Osteoblast (primary cell): ENCODE measurements at regions not wholly inside any gene's neighbourhood (a gene's known extent, or its start where the extent isn't known, plus 50 kb on each side); places are given as distances from the start of the nearest gene placed in this dataset.

Experiments
- DNase-seq: peaks from one replicate; pipeline ENCODE4 v3.0.0; 2011; ENCODE audit warnings: low spot score, mixed read lengths; ENCODE audit not compliant: insufficient read length; ENCODE audit errors: missing footprints
- H2AFZ ChIP-seq: 2 replicates; pipeline ENCODE4 v1.6.0; 2011; ENCODE audit warnings: mild to moderate bottlenecking, low read length
- H3K27ac ChIP-seq: 2 replicates; pipeline ENCODE4 v1.5.1; 2011; ENCODE audit warnings: mild to moderate bottlenecking, low read depth, low read length, moderate library complexity
- H3K27me3 ChIP-seq: 2 replicates; pipeline ENCODE4 v1.6.0; 2012; ENCODE audit warnings: mild to moderate bottlenecking, control low read depth, inconsistent platforms, low read length, moderate library complexity; ENCODE audit not compliant: insufficient read depth
- H3K36me3 ChIP-seq: 2 replicates; pipeline ENCODE4 v1.5.1; 2011; ENCODE audit warnings: mild to moderate bottlenecking, low read length, control low read depth, moderate library complexity; ENCODE audit not compliant: insufficient read depth
- H3K4me1 ChIP-seq: 2 replicates; pipeline ENCODE4 v1.5.1; 2011; ENCODE audit warnings: mild to moderate bottlenecking, low read length, control low read depth, moderate library complexity; ENCODE audit not compliant: insufficient read depth
- H3K4me2 ChIP-seq: 2 replicates; pipeline ENCODE4 v1.6.0; 2011; ENCODE audit warnings: mild to moderate bottlenecking, low read length; ENCODE audit not compliant: insufficient read depth
- H3K4me3 ChIP-seq: fragments of 200-600 bp; sonication (generic); 3 replicates; pipeline ENCODE4 v1.5.1; 2012; ENCODE audit warnings: mild to moderate bottlenecking, low read length, inconsistent platforms; ENCODE audit not compliant: insufficient read depth
- H3K79me2 ChIP-seq: 2 replicates; pipeline ENCODE4 v1.6.0; 2012; ENCODE audit warnings: mild to moderate bottlenecking, low read length, control low read depth, inconsistent platforms; ENCODE audit not compliant: insufficient read depth
- H3K9me3 ChIP-seq: 2 replicates; pipeline ENCODE4 v1.5.1; 2011; ENCODE audit warnings: low read depth, low read length, control low read depth
- H4K20me1 ChIP-seq: 2 replicates; pipeline ENCODE4 v1.6.0; 2012; ENCODE audit warnings: mild to moderate bottlenecking, low read length, control low read depth; ENCODE audit not compliant: insufficient read depth
- TF ChIP-seq, protein P1 (sequence below): IDR thresholded peaks from 2 replicates; pipeline ENCODE4 v1.5.1; 2011; ENCODE audit warnings: mild to moderate bottlenecking, low read depth, low read length, moderate library complexity; ENCODE audit errors: extremely low read depth

DNA sequence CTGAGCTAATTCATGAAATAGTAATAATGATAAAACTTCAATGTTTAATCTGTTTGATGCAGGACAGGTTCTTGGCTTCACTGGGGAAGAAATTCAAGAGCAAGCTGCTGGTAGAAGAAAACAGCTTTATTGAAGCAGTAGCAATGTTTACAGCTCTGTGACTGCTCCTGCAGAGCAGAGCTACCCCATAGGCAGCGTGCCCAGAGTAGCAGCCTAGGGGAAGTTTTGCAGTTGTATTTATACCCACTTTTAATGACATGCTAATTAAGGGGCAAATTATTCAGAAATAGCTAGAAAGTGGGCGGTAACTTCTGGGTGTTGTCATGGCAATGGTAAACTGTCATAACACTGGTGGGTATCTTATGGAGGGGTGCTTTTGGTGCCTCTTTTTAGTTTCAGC lies 518.0 kb downstream of the RFPL4B start:
- H3K27ac ChIP-seq: no peak overlapping the region
- no peaks in the 10 kb centered on the region for H3K36me3 ChIP-seq
- no peaks in the 10 kb centered on the region for H3K4me1 ChIP-seq
- no peak overlapping the region for H3K4me2 ChIP-seq
- H2AFZ ChIP-seq: no peak overlapping the region
- no peaks in the 10 kb centered on the region for H4K20me1 ChIP-seq
- H3K9me3 ChIP-seq: no peaks in the 10 kb centered on the region
- no peak for DNase-seq
- no peak overlapping the region for H3K4me3 ChIP-seq
- H3K27me3 ChIP-seq: no peaks in the 10 kb centered on the region
- no peaks in the 10 kb centered on the region for H3K79me2 ChIP-seq
- TF ChIP-seq, protein P1, sequence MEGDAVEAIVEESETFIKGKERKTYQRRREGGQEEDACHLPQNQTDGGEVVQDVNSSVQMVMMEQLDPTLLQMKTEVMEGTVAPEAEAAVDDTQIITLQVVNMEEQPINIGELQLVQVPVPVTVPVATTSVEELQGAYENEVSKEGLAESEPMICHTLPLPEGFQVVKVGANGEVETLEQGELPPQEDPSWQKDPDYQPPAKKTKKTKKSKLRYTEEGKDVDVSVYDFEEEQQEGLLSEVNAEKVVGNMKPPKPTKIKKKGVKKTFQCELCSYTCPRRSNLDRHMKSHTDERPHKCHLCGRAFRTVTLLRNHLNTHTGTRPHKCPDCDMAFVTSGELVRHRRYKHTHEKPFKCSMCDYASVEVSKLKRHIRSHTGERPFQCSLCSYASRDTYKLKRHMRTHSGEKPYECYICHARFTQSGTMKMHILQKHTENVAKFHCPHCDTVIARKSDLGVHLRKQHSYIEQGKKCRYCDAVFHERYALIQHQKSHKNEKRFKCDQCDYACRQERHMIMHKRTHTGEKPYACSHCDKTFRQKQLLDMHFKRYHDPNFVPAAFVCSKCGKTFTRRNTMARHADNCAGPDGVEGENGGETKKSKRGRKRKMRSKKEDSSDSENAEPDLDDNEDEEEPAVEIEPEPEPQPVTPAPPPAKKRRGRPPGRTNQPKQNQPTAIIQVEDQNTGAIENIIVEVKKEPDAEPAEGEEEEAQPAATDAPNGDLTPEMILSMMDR: no peak

DNA sequence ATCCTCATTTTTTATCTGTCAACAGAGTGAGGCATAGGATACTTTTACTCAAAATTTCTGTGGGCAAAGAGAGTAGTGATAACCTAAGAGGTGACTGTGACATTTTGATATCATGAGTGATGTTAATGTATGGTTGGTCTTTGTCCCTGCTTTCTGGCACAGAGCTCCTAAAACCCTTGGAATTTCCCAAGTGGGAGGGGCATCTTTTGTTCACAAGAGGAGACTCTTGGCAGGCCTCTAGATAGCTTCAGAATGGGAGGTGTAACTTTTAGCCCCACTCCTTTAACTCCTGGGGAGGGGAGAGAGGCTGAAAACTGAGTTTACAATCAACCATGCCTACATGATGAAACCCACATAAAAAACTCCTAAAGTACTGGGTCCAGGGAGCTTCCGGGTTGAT lies 527.8 kb downstream of the RFPL4B start:
- H3K4me1 ChIP-seq: peaks cover 17% of the 10 kb centered on the region
- no peak overlapping the region for H3K4me3 ChIP-seq
- H3K79me2 ChIP-seq: no peaks in the 10 kb centered on the region
- DNase-seq: no peak
- H3K4me2 ChIP-seq: no peak overlapping the region
- H2AFZ ChIP-seq: no peak overlapping the region
- TF ChIP-seq, protein P1: no peak
- no peak overlapping the region for H3K27ac ChIP-seq
- no peaks in the 10 kb centered on the region for H3K36me3 ChIP-seq
- no peaks in the 10 kb centered on the region for H4K20me1 ChIP-seq
- no peaks in the 10 kb centered on the region for H3K9me3 ChIP-seq
- no peaks in the 10 kb centered on the region for H3K27me3 ChIP-seq

DNA sequence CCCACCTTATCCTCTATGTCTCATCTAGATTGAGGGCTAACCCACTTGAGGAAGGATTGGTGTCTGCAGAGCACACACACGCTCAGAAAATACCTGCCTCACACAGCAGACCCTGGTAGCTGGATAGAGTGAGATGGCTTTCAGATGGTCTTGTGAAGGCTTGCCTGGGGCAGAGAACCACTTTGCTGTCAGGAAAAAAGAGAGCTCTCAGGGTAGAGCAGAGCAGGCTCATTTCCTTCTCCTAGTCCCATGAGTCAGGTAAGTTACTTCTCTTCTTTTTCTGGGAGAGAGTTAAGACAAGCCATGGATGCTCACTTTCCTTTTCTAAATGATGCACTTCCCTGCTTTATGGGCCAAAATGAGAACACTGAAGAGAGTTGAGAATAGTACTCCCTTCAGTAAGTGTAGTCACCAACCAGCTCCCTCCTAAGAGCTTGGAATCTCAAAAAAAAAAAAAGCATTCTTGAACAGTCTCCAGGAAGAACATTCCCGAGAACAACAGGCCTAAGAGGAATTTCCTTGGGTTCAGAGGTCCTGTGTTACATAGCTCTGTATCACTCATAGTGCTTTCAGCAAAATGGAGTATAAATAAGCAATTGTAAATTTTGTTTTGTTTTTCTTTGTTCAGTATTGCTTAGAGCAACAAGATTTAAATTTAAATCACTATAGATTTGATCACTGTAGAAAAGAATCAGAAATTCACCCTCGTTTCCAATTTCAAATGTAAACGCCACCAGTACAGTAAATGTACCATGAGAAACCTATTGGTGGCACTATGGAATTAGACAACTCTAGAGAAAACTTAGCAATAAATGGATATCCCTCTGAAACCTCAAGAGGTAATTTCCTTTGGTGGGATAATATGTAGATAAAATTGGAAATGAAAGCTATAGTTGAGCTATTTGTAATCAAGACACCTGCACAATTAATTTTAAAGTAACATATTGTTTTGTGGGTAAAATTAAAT lies 530.3 kb downstream of the RFPL4B start:
- no peaks in the 10 kb centered on the region for H3K36me3 ChIP-seq
- peak overlapping the region; percentile 80 for H2AFZ ChIP-seq
- H3K4me3 ChIP-seq: no peak overlapping the region
- no peaks in the 10 kb centered on the region for H3K79me2 ChIP-seq
- peaks cover 38% of the 10 kb centered on the region for H3K4me1 ChIP-seq
- H3K27ac ChIP-seq: peak overlapping the region; percentile 73
- no peaks in the 10 kb centered on the region for H3K27me3 ChIP-seq
- no peaks in the 10 kb centered on the region for H4K20me1 ChIP-seq
- peak overlapping the region; percentile 41 for H3K4me2 ChIP-seq
- no peaks in the 10 kb centered on the region for H3K9me3 ChIP-seq
- TF ChIP-seq, protein P1: peak; percentile 28
- peak; percentile 91 for DNase-seq

DNA sequence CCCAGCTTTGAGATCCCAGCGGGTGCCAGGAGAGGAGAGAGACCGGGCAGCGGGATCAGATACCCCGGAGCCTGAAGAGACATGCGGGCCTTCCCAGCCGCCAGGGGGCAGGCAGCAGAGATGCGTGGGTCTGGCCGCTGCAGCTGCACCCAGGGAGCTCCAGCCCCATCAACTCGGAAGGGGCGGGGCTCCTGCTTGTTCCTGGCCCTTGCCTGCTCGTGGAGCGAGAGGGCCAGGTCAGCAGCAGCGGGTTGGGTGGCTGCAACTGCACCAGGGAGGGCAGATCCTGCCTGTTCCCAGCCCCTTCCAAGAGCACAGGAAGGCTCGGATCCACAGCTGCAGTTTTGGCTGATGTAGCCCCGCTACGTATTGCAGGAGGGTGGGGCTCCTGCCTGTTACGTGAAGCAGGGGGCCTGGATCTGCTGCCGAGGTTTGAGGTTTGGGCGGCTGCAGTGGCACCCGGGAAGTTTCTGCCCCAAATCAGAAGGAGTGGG lies 532.8 kb downstream of the RFPL4B start:
- no peaks in the 10 kb centered on the region for H3K9me3 ChIP-seq
- TF ChIP-seq, protein P1: no peak

More for the DNA sequence above, 532.8 kb downstream of the RFPL4B start:
- H3K4me2 ChIP-seq: no peak overlapping the region
- no peaks in the 10 kb centered on the region for H4K20me1 ChIP-seq
- H3K4me1 ChIP-seq: peaks cover 45% of the 10 kb centered on the region
- DNase-seq: no peak
- no peaks in the 10 kb centered on the region for H3K36me3 ChIP-seq
- no peaks in the 10 kb centered on the region for H3K27me3 ChIP-seq
- peak overlapping the region; percentile 46 for H3K27ac ChIP-seq
- no peak overlapping the region for H3K4me3 ChIP-seq
- H2AFZ ChIP-seq: peak overlapping the region; percentile 43
- H3K79me2 ChIP-seq: no peaks in the 10 kb centered on the region
